Activated CD4-positive, alpha-beta T cell treated with anti-CD3 and anti-CD28 coated beads, Interleukin-2, Interleukin-6, amounts not matched to agents 100 ng/mL and 50 ng/mL, durations not matched to agents 16 hours and 8 hours (primary cell): ENCODE measurements at regions not wholly inside any gene's neighbourhood (a gene's known extent, or its start where the extent isn't known, plus 50 kb on each side); places are given as distances from the start of the nearest gene placed in this dataset.
"Not testable (repeated sequence)": the region's sequence is repeated elsewhere in the genome, so short reads cannot be mapped to it uniquely, and the experiment has no call there.

Experiments used
- DNase-seq: peaks from one replicate; pipeline ENCODE4 v3.0.0-alpha.2; 2020

- not testable (repeated sequence) for DNase-seq
Observed at GRCh38 chr2:88802026-88802425, 110.6 kb downstream of the RPIA start.

DNA sequence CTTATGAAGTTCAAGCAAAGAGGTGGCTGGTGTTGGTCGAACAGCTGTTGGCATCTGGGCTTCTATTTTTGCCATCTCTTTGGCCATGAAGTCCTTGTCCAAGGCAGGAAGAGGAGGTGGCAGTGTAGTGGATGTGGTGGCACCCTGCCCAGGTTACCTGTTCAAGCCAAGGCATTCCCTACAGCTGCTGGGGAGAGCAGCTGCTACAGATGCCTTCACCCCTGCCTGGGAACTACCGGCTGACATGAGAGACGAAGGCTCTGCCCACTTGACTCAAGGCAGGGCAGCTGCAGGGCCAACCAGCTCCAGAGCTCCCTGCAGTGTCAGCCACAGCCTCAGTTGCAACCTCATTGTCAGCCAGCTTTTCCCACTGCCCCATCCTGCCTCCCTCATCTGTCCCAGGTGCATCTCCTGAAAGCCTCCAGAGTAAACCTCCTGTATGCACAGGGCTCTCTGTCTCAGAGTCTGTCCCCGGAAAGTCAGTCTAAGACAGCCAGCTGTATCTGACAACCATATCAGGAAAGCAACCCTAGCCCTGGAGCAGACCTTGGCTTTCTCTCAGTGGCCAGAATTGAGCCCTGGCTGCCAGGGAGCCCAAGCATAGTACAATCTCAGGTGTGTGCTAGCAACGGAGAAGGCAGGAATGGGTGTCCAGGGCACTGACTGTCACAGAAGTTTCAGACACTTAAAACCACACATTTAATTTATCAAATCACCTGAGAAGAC lies 115.9 kb downstream of the RPIA start:
- no peak for DNase-seq

DNA sequence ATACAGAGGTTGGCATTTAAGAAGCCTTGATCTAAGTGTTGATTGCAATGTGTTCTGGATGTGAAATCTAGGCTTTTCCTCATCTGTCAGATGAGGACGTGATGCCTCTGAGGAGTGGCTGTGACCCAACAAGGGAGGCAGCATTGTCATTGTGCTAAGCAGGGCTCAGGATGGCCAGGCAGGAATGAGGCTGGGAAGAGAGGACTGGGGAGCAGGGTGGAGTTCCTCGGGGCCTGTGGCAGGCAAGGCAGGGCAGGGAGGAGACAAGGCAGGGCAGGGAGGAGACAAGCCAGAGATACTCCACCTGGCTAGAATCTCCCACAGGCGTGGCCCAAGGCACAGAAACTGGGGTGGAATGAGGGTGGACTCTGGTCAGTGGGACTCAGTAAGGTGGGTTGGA lies 116.6 kb downstream of the RPIA start:
- no peak for DNase-seq

- no peak for DNase-seq
Observed at GRCh38 chr2:88808652-88809051, 117.2 kb downstream of the RPIA start.

DNA sequence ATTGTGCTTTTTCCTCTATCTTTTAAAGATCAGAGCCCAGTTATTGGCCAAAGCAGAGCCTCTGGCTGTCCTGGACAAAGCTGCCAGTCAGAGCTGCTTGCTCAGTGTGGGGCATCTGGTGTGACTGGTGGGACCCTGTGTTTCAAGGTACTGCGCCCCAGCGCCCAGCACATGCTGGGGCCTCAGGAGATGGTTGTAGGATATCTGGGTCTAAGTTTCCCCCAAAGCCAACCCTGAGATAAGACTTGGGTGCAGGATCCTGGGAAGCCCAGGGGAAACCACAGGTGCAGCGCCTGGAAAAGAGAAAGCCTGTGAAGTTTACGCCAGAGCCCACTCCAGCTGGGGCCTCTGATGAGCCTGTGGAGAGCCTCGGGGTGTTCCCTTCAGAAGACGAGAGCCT lies 117.7 kb downstream of the RPIA start:
- DNase-seq, result no peak

DNA sequence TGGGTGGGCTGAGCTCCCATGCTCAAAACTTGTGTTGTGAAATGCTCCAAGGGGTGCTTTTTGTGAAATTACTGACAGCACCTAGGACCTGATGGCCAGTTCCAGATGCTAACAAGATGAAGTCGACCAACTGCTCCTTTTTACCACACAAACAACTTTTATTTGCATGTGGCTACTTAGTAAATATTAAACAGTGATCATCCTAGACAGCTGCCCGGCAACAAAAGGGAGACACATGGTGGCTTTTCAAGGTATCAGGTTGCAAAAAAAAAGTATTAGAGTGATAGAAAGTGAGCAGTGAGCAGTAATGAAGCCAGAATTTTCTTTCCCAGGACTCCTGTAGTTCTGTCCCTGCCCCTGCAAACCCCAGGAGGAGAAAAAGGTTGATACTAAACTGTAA lies 118.5 kb downstream of the RPIA start:
- no peak for DNase-seq

GRCh38 chr2:88810488-88810887 lies 119.0 kb downstream of the RPIA start:
- DNase-seq, result no peak

DNA sequence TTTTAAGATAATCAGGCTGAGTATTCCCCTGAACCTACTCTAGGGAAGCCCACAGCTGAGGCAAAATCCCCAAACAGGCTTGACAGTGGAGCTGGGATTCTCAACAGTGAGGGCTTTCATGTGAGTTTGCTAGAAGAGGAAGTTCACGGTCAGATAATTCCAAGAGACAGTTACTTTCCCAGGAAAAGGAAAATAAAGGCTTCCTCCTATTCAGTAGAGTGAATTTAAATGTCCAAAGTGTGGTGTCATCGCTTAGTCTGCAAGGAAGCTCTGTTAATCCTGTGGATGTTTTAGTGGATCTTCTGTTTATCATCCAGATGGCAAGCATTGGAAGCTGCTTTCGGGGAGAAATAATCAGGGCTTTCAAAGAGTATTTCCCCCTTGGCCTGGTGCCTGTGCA lies 119.8 kb downstream of the RPIA start:
- DNase-seq, result no peak

DNA sequence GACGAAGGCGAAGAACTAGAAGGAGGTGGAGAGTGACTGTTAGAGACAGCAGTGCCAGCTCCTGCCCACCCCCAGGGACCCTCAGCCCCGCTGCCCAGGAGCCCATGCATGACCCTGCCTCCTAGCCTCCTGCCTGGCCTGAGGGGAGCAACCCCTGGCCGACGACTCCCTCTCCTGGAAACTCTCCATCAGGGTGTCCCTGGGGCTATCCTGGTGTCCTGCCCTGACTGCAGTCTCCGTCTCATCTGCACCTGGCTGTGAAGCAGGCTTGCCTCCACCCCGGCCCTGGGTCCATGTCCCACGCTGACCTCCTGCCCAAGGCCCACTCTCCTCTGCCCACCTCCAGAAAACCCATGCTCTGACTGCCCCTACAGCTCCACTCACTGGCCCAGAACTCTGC lies 120.2 kb downstream of the RPIA start:
- DNase-seq, result no peak

GRCh38 chr2:88813612-88814011 lies 122.1 kb downstream of the RPIA start:
- no peak for DNase-seq

DNA sequence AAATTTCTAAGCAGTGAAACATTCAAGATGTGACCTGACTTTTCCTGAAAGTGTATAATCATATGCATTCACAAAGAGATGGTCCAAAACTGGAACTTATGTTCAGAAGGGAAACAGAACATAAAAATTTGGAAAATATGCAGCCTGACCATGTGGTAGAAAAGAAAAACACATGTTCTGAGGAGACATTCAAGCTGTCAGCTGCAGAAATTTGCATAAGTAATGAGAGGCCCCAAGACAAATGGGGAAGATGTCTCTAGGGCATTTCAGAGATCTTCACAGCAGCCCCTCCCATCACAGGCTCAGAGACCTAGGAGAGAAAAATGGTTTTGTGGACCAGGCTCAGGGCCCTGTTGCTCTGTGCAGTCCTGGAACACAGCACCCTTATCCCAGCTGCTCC lies 123.8 kb downstream of the RPIA start:
- no peak for DNase-seq

DNA sequence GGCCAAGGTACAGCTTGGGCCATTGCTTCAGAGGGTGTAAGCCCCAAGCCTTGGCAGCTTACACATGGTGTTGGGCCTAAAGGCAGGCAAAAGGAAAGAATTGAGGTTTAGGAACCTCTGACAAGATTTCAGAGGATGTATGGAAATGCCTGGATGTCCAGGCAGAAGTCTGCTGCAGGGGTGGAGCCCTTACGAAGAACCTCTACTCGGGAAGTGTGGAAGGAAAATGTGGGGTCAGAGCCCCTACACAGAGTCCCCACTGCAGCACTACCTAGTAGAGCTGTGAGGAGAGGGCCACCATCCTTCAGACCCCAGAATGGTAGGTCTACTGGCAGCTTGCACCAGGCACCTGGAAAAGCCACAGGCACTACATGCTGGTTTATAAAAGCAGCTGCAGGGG lies 124.2 kb downstream of the RPIA start:
- no peak for DNase-seq

GRCh38 chr2:88818381-88818780 lies 126.9 kb downstream of the RPIA start:
- DNase-seq, result no peak

DNA sequence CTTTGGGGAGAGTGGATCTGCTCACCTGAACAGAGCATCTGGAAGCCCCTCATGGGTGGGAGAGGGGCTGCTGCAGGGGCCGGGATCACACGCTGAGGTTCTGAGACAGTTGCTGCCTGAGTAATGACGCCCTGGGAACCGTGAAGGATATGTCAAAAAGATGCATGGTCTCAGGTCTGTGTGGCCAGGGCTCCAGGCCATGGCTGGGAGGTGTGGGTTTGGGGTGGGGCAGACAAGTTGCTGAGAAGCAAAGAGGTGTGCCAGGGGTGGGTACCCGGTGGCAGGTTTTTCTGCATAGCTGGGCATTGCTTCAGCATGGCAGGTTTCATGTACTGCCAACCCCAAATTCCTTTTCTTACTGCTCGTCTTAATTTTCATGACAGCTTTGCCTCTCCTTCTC lies 133.5 kb downstream of the RPIA start:
- no peak for DNase-seq

DNA sequence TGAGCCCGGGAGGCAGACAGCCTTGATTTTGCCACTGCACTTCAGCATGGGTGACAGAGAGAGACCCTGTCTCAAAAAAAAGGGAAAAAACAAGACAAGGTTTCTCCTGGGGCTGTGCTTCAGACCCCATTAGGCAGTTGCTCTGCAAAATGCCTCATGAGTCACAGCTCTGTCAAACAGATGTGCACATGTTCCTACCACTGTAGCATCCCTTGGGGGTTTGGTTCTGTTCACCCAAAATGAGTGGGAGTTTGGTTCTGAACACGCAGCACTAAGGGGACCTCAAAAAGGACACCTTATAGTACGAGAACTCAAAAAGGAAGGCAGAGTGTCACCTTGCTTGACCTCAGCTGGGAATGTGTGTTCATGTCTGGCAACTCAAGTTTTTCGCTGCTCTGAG lies 134.9 kb downstream of the RPIA start:
- DNase-seq, result no peak

DNA sequence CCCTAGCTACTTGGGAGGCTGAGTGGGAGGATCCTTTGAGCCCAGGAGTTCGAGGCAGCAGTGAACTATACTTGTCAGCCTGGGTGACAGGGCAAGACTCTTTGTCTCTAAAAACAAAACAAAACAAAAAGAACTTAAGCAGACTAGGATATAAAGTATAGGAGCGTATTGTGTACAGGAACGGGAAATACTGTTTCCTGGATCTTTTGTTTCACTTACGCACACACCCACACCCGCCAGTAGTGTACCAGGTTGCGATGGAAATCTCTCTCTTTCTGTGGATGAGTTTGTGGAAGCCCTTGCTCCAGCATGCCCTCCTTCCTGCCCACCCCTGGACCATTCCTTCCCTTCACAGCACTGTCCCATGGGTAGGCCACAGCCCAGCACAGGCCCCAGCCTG lies 136.3 kb downstream of the RPIA start:
- no peak for DNase-seq

- DNase-seq, result no peak
Observed at GRCh38 chr2:88828397-88829137, 137.1 kb downstream of the RPIA start.

DNA sequence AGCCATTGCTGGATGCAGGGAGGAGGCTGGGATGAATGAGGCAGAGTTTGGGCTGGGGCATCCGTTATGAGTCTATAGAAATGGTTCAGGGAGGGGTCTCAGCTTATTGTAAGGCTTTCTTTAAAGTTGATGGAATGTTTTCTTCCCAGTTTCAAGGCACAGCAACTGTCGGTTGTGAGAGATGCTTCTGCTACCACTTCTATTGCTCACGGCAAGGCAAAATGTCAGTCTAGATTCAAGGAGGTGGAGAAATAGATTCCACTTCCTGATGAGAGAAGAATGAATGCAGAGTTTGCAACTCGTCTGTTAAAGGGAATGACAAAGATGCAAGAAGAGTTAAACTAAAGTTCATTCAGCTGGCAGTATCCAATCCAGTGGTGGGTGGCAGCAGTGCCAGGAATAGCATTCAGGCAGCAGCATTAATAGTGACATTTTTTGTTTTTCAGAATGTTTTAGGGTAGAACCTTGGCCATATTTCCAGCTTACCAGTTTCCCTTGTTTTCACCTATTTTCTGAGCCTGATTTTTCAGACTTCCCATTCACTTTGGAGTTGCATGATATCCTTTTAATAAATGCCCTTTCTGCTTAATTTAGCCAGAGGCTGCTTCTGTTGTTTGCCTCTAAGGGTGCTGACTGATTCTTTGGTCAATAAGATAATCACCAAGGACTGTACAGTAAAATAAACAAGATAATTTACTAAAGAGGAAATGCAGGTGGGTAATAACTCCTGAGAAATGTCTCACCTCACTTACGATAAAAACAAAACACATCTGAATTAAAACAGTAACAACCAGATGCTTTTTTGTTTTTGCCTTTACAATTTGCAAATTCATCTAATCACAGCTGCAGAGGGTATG lies 138.4 kb downstream of the RPIA start:
- DNase-seq, result no peak

- DNase-seq, result no peak
Observed at GRCh38 chr2:88831071-88831791, 139.8 kb downstream of the RPIA start.

DNA sequence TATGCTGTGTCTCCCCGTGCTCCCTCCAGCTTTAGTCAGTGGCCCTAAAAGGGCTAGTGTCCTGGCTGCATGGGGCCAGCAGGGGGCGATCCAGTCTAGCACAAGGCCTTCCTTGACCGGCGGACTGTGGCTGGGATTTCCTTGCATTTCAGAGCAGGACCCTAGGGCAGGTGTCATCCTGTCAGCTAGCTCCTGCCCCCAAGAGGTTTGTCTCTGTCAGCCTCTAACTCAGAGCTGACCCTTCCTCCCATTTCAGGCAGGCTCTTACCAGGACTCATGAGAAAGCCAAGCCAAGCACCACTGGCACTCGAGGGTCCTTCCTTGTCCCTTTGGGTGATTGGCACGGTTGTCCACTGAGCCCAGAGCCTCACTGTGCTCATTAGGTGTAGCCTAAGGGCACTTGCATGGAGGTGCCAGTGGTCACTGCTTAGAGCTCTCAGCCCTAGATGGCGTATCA lies 140.3 kb downstream of the RPIA start:
- peak; percentile 69 for DNase-seq

DNA sequence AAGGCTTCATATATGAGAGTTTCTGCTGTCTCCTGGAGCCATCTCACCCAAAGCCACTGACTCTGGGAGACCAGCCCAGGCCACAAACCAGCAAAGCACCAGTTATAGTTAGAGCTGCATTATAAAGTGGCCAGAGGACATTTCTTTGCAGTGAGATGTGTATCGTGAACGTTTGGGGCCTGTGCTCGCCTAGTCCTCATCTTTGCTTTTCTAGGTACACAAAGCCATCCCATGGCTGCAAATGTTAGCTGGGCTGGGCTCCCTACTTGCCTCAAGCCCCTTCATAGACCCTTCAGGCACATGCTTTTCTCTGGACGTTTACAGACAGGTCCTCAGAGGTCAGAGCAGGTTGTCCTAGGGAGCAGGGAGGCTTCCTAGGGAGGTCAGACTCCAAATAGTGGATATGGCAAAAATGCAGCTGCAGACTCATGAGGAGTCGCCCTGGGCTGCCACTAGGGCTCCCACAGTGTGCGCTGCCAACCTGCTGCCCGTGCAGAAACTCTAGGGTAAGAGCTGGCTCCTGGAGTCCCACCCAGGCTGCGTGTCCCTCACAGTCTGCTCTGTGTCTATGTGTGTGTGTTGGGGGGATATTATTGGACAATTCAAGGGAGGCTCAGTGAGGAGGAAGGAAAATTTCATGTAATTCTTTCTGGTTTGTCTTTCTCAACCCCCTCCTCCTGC lies 141.0 kb downstream of the RPIA start:
- DNase-seq, result no peak

DNA sequence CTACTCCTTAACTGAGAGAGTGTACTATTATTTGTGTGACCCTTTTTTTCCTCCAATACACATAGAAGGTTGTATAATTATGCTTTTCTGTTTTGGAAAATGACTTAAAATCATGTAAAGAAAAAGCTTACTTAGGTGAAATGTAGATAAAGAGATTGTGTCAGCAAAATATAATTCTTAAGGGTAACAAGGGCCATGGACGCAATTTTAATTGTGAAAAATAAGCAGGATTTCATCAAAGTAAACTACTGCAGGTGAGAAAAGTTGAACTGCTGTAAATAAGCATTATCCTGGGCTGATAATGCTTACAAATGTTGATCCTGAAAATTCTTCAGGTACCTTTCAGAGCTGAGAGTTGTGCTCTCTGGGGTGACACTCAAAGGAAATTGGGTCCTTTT lies 141.5 kb downstream of the RPIA start:
- DNase-seq, result no peak
